A549 (cell line): ENCODE measurements at regions not wholly inside any gene's neighbourhood (a gene's known extent, or its start where the extent isn't known, plus 50 kb on each side); places are given as distances from the start of the nearest gene placed in this dataset.

Experiments
- CBX2 ChIP-seq: fragments of 200-600 bp; sonication (generic); IDR thresholded peaks from 2 replicates; pipeline ENCODE4 v1.6.1; 2016; ENCODE audit warnings: low read depth, mild to moderate bottlenecking, borderline replicate concordance
- CEBPB ChIP-seq, 2 experiments: fragments of >200 bp in 1 of 2; sonication (Bioruptor Twin) in 1 of 2; formaldehyde crosslinking in 1 of 2; IDR thresholded peaks; 2 replicates each; pipeline ENCODE4 v1.6.1; 2012 to 2016
- EP300 ChIP-seq, 2 experiments: fragments of >200 bp; sonication (Bioruptor Twin); formaldehyde crosslinking; IDR thresholded peaks; 2 replicates in 1 of 2; 3 replicates in 1 of 2; pipeline ENCODE4 v1.6.1; 2016 to 2017
- HOXA7 ChIP-seq: fragments of 250-450 bp; sonication (Bioruptor Pico); IDR thresholded peaks from 2 replicates; pipeline ENCODE4 v1.5.0; 2020; ENCODE audit warnings: mild to moderate bottlenecking, moderate library complexity
- RAD21 ChIP-seq, 2 experiments: fragments of >200 bp in 1 of 2; sonication (Bioruptor Twin) in 1 of 2; formaldehyde crosslinking in 1 of 2; IDR thresholded peaks in 1 of 2; conservative IDR thresholded peaks in 1 of 2; 2 replicates in 1 of 2; 3 replicates in 1 of 2; pipeline ENCODE4 v1.6.1; 2012 to 2018; ENCODE audit warnings: inconsistent platforms in 1 of 2
- RFX5 ChIP-seq: fragments of 450-650 bp; IDR thresholded peaks from 2 replicates; pipeline ENCODE4 v1.7.1; 2014; ENCODE audit warnings: antibody characterized with exemption, mild to moderate bottlenecking, moderate library complexity
- TF ChIP-seq, protein P1 (sequence below): fragments of >200 bp; sonication (Bioruptor Twin); formaldehyde crosslinking; IDR thresholded peaks from 3 replicates; pipeline ENCODE4 v1.5.1; 2016
- TF ChIP-seq, protein P2 (sequence below): fragments of >200 bp; sonication (Bioruptor Twin); formaldehyde crosslinking; IDR thresholded peaks from 2 replicates; pipeline ENCODE4 v1.6.1; 2016

DNA sequence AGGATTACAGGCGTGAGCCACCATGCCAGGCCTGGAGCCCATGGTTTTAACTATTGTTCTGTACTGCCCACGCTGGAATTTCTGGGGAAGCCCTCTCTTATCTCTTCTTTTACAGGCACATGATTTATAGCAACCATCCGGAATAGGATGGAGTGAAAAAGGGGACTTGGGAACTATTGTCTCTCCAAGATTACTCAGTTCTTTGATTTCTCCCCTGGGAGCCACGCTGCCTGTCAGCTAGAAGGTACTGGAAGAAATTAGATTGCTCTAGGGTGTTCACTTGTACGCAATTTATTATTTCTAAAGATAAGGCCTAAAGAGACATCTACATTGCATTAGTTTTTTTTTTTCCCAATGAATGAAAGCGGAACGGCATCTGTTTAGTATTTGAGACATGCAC is 65.6 kb upstream of the PTPRJ start:
- TF ChIP-seq, protein P1, sequence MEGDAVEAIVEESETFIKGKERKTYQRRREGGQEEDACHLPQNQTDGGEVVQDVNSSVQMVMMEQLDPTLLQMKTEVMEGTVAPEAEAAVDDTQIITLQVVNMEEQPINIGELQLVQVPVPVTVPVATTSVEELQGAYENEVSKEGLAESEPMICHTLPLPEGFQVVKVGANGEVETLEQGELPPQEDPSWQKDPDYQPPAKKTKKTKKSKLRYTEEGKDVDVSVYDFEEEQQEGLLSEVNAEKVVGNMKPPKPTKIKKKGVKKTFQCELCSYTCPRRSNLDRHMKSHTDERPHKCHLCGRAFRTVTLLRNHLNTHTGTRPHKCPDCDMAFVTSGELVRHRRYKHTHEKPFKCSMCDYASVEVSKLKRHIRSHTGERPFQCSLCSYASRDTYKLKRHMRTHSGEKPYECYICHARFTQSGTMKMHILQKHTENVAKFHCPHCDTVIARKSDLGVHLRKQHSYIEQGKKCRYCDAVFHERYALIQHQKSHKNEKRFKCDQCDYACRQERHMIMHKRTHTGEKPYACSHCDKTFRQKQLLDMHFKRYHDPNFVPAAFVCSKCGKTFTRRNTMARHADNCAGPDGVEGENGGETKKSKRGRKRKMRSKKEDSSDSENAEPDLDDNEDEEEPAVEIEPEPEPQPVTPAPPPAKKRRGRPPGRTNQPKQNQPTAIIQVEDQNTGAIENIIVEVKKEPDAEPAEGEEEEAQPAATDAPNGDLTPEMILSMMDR = no peak
- TF ChIP-seq RFX5 (no peak), EP300 (IDR thresholded peaks at IDR 0.05) (no peak), CBX2 (no peak), RAD21 (conservative IDR thresholded peaks at IDR 0.05 in 1 of 2, IDR thresholded peaks at IDR 0.05 in 1 of 2) (no peak), CEBPB (IDR thresholded peaks at IDR 0.05) (no peak), HOXA7 (CRISPR knock-in tag) (no peak)
- TF ChIP-seq, protein P2, sequence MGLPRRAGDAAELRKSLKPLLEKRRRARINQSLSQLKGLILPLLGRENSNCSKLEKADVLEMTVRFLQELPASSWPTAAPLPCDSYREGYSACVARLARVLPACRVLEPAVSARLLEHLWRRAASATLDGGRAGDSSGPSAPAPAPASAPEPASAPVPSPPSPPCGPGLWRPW = no peak
